Tongue (tissue), 1 donor: ENCODE measurements at regions not wholly inside any gene's neighbourhood (a gene's known extent, or its start where the extent isn't known, plus 50 kb on each side); places are given as distances from the start of the nearest gene placed in this dataset.
A peak's percentile ranks its signal among the peaks of the same experiment; 100 is the strongest.
"Not testable (repeated sequence)": the region's sequence is repeated elsewhere in the genome, so short reads cannot be mapped to it uniquely, and the experiment has no call there.

Source experiments
- DNase-seq: peaks from one replicate; pipeline ENCODE4 v3.0.0-alpha.2; 2015

- DNase-seq = no peak
These were observed 219.9 kb downstream of the PRDM9 start for GRCh38 chr5:23727271-23727670.

DNA sequence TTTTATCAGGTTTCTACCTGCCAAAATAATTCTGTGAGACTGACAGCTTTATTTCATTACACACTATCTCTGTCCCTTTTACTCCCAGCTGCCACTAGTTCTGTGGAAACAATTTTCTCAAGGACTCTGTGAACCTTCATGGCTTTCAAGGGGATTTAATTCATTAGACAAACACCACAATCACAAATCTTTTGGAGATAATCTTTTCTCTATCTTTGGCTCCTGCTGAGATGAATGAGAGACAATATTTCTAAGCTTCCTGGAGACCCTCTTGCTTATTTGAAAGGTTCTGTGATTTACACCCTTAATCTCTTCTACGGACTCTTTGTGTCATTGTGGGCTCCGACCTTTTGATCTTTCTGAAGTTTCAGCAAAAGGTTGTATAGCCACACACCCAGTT lies 222.6 kb downstream of the PRDM9 start:
- no peak for DNase-seq

DNA sequence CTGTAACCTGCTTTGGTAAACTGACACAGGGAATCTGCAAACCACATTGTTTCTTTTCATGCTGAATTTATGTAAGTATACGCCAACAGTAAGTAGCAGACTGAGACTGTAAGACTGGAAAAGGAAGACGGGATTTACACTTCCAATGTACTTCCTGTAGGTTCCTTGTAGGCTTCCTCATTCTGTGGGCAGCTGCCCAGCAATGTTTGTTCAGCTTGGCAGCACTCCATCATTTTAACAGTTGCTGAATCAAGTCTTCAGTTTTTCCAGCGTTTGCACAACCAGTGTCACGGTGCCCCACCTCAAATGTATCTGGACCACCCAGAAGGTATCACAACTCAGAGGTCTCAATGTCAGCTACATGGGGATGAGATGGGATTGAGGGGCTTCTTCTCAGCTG lies 232.6 kb downstream of the PRDM9 start:
- peak; percentile 6 for DNase-seq

DNA sequence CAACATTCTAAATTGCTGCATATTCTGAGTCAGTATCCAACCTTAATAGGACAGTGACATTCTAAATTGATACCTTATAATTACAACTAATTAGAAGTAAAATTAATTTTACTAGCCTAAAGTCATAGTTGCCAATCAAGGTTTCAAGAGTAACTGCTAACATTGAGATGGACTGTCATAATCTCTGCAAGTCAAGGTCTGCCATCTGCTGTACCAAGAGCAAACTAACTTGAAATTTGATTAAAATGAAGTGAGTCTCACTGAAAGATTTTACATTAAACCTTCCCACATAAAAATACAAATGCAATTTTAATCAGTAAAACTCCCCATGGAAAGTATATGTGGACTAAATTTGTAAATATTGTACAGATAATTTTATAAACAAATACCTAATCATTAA lies 235.3 kb downstream of the PRDM9 start:
- no peak for DNase-seq

DNA sequence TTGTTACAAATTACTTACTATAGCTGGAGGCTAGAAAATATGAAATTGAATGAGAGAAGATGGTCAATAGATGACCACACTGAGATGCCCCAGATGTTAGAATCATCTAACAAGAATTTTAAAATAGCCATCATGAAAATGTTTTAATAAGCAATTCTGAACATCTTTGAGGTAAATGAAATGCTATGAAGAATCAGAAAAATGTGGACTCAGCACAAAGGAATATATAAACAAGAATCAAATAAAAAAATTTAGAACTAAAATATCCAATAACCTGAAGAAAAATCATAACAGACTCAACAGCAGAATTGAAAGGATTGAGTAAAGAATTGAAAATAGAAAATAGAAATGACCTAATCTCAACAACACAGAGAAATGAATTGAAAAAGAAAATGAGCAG lies 248.5 kb downstream of the PRDM9 start:
- no peak for DNase-seq

GRCh38 chr5:23756779-23757178 lies 249.4 kb downstream of the PRDM9 start:
- no peak for DNase-seq

DNA sequence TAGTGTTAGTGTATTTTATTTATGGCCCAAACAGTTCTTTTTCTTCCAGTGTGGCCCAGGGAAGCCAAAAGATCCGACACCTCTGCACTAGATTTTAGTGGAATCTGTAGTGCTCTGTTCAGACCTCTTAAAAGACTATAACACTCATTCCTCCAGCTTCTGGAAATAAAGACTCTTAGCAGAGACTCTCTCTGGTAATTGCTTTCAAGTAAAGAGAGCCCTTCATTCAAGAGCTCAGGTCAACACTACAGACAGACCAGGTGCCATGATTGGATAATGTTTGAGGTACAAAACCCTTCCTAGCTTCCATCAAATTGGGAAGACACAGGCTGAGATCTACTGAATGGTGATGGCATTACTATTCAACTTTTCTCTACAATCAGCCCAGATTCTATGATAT lies 255.8 kb downstream of the PRDM9 start:
- no peak for DNase-seq

DNA sequence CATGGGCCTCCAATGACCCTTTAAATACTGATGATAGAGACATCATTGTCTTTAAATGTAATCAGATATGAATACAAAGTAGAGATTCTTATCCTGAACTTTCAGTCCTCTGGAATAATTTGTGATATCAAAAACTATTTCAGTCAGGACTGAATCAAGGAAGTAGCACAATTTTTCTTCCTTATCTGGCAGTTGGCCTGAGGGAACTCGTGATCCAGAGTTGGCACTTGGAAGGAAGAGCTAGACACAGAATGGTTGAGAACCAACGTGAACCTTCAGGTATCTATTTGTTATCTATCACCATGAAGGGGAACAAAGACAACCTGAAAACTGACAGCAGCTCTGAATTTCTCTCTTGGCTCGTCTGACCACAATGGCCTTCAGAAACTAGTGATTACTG lies 269.3 kb downstream of the PRDM9 start:
- DNase-seq = no peak

DNA sequence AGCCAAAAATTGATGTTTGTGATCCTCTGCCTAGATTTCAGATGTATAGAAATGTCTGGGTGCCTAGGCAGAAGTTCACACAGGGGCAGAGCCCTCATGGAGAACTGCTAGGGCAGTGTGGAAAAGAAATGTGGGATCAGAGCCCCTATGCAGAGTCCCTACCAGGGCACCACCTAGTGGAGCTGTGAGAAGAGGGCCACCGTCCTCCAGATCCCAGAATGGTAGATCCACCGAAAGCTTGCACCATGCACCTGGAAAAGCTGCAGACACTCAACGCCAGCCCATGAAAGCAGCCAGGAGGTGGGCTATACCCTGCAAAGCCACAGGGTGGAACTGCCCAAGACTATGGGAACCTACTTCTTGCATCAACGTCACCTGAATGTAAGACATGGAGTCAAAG lies 292.9 kb downstream of the PRDM9 start:
- not testable (repeated sequence) for DNase-seq

DNA sequence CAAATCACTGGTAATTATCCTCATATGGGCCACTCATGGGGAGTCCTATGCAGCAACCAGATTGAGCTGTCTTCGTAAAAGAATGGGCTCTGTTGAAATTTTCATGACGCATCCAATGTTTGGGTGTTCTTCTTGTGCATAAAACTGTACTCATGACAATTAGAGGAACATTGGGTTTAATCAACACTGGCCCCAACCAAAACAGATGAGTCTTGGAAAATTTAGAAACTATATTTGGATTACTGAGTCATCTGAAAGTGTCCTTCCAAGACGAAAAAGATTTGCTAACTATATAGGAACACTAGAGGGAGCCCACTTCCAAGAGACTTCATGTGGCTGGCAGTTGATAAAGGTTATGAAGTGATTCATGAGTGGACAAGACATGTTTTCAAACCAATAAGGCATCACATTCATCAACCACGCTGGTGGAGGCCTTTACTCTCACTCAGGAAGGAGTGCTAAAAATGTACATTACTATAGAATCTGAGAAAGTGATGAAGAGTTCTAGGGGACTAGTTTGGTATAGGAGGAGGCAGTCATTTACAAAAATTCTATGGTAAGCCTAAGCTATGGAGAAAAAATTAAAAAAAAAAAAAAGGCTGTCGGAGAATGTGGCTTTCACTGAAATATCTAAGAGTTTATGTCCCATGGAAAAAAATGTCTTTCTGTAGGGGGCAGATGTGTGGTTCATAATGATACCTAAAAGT lies 313.5 kb downstream of the PRDM9 start:
- DNase-seq = peak; percentile 25

DNA sequence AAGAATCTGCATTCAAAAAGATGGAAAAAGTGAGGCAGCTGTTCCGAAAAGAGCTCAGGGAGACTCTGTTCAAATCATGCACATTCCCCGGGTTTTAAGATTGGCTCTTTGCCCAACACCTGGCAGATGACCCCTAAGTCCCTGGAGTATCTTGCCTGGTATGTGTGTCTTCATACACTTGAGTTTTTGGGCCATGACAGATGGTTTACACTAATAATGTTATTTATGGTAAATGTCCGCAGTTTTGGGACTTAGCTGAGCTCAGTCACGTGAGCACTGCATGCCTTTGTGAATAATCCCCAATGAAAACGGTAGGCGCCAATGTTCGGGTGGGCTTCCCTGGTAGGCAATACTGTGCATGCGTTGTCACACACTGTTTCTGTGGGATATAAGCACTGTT lies 316.1 kb downstream of the PRDM9 start:
- DNase-seq = peak; percentile 38

GRCh38 chr5:23825196-23825595 lies 317.8 kb downstream of the PRDM9 start:
- DNase-seq = no peak

DNA sequence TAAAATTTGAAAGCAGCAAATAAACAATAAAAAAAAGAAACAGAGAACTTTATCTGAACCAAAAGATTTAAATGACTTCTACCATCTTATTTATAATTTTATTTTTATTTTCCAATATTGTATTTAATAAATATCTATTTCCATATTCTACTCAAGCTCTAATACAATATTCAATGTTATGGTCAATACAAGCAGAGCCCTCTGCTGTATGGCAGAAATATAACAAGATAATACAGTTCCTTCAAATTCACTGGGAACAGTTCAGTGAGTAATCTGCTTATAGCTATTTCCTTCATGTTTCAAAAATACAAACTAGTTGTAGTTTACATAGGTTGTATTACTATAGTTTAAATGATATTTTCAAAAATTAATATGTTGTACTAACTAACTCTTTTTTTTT lies 332.7 kb downstream of the PRDM9 start:
- peak; percentile 9 for DNase-seq

- DNase-seq = no peak
These were observed 357.4 kb downstream of the PRDM9 start for GRCh38 chr5:23864786-23865185.

DNA sequence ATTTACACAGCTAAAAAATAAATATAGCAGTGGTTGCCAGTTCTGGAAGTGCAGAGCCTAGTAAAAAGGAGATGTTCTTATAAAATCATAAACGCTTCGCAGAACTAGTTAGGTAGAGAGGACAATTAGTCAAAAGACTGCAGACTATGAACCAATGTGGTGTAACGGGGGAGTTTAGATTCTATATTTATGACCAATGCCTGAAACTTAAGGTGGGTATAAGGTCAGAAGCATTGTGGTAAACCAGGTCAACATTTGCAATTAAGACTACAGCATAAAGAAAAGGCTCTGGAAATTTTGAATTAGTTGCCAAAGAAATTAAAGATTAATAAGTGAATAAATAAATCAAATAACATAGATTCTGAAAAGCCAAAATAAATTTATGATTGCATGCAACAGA lies 370.4 kb downstream of the PRDM9 start:
- no peak for DNase-seq

- no peak for DNase-seq
These were observed 377.1 kb downstream of the PRDM9 start for GRCh38 chr5:23884405-23885031.

DNA sequence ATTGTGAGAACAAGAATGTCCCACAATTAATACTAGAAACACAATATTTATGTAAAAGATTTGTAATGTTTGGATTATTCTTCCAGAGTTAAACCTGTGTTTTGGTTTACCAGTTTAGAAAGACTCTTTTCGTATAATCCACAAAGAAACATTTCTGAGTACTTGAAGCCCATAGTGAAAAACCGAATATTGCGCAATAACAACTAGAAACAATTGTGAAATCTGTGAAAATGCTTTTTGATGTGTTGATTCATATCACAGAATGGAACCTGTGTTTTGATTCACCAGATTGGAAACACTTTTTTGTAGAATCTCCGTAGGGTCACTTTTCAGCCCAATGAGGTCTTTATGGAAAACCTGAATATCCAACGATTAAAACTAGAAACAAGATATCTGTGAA lies 386.2 kb downstream of the PRDM9 start:
- no peak for DNase-seq

DNA sequence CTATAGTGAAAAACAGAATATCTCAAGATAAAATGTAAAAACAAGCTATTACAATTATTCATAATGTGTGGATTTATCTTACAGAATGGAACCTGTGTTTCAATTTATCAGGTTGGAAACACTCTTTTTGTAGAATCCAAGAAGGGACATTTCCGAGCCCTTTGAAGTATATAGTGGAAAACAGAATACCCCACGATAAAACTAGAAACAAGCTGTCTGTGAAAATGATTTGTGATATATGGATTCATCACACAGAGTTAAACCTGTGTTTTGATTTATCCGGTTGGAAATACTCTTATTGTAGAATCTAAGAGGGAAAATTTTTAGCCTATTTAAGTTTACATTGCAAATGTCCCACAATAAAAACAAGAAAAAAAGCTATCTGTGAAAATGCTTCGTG lies 388.2 kb downstream of the PRDM9 start:
- DNase-seq = no peak

DNA sequence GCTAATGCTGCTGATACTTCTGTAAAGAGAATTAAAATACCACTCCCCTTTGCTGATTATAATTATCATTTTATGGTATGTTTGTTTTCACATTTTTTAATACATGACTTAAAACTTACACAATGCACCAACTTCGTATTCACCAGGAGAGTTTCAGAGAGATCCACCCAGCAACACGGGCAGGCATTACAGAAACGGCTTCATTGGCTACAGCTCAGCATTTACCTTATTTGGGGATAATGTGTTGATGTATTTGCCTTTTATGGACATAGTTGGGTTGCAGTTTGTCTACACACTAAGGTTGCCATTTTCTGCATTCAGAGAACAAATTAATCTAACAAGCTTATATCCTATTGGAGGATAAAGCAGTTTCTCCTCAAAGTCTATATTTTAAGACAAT lies 423.6 kb downstream of the PRDM9 start:
- DNase-seq = no peak

DNA sequence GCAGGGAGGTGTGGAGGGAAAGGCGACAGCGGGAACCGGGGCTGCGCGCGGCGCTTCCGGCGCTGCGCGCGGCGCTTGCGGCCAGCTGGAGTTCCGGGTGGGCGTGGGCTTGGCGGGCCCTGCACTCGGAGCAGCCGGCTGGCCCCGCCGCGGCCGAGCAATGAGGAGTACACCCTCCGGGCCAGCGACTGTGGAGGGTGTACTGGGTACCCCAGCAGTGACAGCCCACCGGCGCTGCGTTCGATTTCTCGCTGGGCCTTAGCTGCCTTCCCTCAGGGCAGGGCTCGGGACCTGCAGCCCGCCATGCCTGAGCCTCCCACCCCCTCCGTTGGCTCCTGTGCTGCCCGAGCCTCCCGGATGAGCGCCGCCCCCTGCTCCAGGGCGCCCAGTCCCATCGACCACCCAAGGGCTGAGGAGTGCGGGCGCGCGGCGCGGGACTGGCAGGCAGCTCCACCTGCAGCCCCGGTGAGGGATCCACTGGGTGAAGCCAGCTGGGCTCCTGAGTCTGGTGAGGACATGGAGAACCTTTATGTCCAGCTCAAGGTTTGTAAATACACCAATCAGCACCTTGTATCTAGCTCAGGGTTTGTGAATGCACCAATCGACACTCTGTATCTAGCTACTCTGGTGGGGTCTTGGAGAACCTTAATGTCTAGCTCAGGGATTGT lies 444.0 kb downstream of the PRDM9 start:
- DNase-seq = peak; percentile 0

DNA sequence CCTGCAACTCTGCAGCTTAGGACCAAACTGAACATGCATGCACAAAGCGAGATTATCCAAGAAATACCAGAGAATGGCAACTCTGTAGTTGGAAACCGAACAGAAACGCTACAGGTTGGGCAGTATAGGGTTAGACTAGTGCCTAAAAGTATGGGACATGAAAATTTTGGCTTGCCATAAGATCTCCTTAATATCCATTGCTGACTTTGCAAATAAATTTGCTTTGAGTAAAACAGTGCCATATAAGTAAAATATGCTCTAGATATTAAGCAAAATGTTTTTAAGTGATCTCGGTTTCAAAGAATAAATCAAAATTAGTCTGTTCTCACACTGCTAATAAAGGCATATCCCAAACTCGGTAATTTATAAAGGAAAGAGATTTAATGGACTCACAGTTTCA lies 456.0 kb downstream of the PRDM9 start:
- no peak for DNase-seq

DNA sequence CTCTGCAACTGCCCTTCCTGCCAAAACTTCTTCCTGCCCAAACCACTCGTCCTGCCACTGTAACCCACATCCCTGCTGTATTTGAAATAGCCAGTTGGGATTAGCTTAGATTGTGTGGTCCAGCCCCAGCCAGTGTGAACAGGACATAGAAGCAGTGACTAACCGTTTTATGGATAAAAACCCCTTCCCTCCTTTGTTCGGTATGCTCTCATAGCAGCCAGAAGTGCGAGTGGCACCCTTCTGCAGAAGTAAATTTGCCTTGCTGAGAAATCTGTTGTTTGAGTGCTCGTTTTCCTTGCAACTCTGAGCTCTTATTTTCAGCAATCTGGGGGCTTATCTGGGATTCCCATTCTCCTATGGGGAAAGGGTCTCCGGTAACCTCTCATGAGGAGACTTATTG lies 470.0 kb downstream of the PRDM9 start:
- DNase-seq = no peak

GRCh38 chr5:23977997-23978396 lies 470.6 kb downstream of the PRDM9 start:
- no peak for DNase-seq

DNA sequence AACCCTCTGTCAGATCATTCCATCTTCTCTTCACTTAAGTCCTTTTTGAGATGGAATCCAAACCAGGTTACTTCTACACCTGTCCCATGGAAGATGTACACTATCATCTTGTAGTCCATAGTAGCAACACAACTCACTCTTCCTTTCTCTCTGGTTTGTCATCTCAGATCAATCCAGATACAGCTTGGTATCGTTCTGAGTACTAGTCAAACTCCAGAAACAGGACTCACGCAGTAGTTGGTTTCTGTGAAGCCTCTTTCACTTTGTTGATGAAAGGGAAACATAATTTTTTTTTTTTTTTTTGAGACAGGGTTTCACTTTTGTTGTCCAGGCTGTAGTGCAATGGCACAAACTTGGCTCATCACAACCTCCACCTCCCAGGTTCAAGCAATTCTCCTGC lies 484.0 kb downstream of the PRDM9 start:
- no peak for DNase-seq
